ENCODE measurements at regions not wholly inside any gene's neighbourhood (a gene's known extent, or its start where the extent isn't known, plus 50 kb on each side); places are given as distances from the start of the nearest gene placed in this dataset.
A peak's percentile ranks its signal among the peaks of the same experiment; 100 is the strongest.

DNA sequence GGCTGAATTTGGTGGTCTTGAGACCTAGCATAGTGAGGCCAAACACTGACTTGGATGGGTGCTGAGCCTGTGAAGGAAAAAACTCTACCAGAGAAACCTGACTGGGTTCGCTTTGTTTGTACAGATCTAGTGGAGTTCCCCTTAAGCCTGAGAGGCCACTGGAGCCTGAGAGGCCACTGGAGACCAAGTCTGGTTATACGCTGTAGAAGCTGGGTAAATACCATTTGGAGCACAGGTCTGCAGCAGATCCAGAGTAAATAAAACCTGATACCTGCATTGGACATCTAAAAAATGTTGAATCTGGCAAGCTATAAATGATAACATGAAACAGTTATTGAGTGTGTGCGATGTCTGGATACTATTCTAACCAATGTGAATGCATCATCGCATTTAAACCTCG, 104.3 kb upstream of the IGSF1 start:
- Histone ChIP-seq H3K79me2 (ENCODE audit: insufficient read depth, low read depth, low read length) (no peaks in the 10 kb centered on the region), H3K9me2 (ENCODE audit: insufficient read depth, low read length) (no peaks in the 10 kb centered on the region), H3K4me3 (ENCODE audit: low read depth, low read length, poor library complexity, severe bottlenecking) (no peak overlapping the region), H4K20me1 (ENCODE audit: insufficient read depth, low read length) (no peaks in the 10 kb centered on the region), H3K36me3 (ENCODE audit: insufficient read depth, low read length) (no peaks in the 10 kb centered on the region), H3K9me3 (ENCODE audit: low read length) (no peaks in the 10 kb centered on the region), H3K4me1 (ENCODE audit: insufficient read depth, low read length, poor library complexity, severe bottlenecking) (peaks cover 6% of the 10 kb centered on the region), H3K4me2 (ENCODE audit: low read length) (no peak overlapping the region), H2AFZ (ENCODE audit: low read length) (no peak overlapping the region), H3K27ac (ENCODE audit: low read depth, low read length, poor library complexity, severe bottlenecking) (no peak overlapping the region)
- TF ChIP-seq, protein P1, sequence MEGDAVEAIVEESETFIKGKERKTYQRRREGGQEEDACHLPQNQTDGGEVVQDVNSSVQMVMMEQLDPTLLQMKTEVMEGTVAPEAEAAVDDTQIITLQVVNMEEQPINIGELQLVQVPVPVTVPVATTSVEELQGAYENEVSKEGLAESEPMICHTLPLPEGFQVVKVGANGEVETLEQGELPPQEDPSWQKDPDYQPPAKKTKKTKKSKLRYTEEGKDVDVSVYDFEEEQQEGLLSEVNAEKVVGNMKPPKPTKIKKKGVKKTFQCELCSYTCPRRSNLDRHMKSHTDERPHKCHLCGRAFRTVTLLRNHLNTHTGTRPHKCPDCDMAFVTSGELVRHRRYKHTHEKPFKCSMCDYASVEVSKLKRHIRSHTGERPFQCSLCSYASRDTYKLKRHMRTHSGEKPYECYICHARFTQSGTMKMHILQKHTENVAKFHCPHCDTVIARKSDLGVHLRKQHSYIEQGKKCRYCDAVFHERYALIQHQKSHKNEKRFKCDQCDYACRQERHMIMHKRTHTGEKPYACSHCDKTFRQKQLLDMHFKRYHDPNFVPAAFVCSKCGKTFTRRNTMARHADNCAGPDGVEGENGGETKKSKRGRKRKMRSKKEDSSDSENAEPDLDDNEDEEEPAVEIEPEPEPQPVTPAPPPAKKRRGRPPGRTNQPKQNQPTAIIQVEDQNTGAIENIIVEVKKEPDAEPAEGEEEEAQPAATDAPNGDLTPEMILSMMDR (conservative IDR thresholded peaks at IDR 0.05; ENCODE audit: low read length), result no peak
- ChIA-PET POLR2A (no interaction called here), CTCF (ENCODE audit: unreplicated experiment) (no interaction called here)
- intact Hi-C loops (cut with micrococcal nuclease; ENCODE audit: unreplicated experiment), result no loop called here
- no TSS peak for BruUV-seq (replicated peaks)
- no peak for DNase-seq (ENCODE audit: low spot score)

DNA sequence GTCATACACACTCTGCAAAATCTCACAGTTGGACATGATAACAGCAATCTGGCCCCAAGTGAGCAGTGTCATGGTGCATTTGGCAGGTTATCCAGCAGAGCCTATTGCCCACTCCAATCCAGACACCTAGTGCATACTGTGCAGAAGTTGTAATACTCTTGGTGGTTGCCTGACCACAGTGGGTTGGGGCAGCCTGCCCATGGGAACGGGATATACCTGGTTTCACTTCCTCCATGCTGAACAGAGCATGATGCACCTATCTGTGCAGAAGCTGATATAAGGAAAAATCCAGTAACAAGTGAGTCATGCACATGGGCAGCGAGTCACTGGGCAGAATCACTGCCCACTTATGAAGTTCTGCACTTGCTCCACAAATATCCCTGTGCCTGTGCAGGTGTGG, 105.3 kb upstream of the IGSF1 start:
- H3K9me3 ChIP-seq (ENCODE audit: low read length), result no peaks in the 10 kb centered on the region
- peak; percentile 3 for DNase-seq (ENCODE audit: low spot score)
- H2AFZ ChIP-seq (ENCODE audit: low read length), result no peak overlapping the region
- CTCF ChIA-PET (ENCODE audit: unreplicated experiment), result no interaction called here
- peaks cover 6% of the 10 kb centered on the region for H3K4me1 ChIP-seq (ENCODE audit: insufficient read depth, low read length, poor library complexity, severe bottlenecking)
- no peak for TF ChIP-seq EZH2phosphoT487 (IDR thresholded peaks at IDR 0.05; ENCODE audit: borderline replicate concordance, low read depth, low read length)
- TF ChIP-seq, protein P1 (conservative IDR thresholded peaks at IDR 0.05; ENCODE audit: low read length), result no peak
- intact Hi-C loops (cut with micrococcal nuclease; ENCODE audit: unreplicated experiment), result no loop called here
- no peaks in the 10 kb centered on the region for H3K79me2 ChIP-seq (ENCODE audit: insufficient read depth, low read depth, low read length)
- no TSS peak for BruUV-seq (replicated peaks)
- peak overlapping the region; percentile 5; the same call in 1 of the 2 replicates for H3K4me2 ChIP-seq (ENCODE audit: low read length)
- POLR2A ChIA-PET, result no interaction called here
- no peaks in the 10 kb centered on the region for H3K36me3 ChIP-seq (ENCODE audit: insufficient read depth, low read length)
- H3K27ac ChIP-seq (ENCODE audit: low read depth, low read length, poor library complexity, severe bottlenecking), result no peak overlapping the region
- no peaks in the 10 kb centered on the region for H4K20me1 ChIP-seq (ENCODE audit: insufficient read depth, low read length)
- H3K9me2 ChIP-seq (ENCODE audit: insufficient read depth, low read length), result no peaks in the 10 kb centered on the region
- H3K4me3 ChIP-seq (ENCODE audit: low read depth, low read length, poor library complexity, severe bottlenecking), result no peak overlapping the region

DNA sequence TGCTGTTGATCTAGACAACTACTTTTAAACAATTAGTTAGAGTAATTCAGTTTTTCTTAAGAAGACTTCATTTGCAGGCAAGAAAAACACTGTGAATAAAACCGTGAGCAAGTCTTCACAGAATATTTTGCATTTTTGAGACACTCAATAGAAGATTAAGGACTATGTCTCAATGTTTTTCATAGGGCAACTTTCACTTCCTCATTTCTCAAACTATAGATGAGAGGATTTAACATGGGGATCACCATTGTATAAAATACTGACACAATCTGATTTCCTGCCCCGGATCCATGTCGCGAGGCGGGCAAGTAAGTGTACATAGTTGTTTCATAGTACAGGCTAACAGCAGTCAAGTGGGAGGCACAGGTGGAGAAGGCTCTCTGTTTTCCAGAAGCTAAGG, 108.8 kb upstream of the IGSF1 start:
- TF ChIP-seq, protein P1 (conservative IDR thresholded peaks at IDR 0.05; ENCODE audit: low read length), result no peak
- no peak for TF ChIP-seq EZH2phosphoT487 (IDR thresholded peaks at IDR 0.05; ENCODE audit: borderline replicate concordance, low read depth, low read length)
- intact Hi-C loops (cut with micrococcal nuclease; ENCODE audit: unreplicated experiment), result no loop called here
- no peaks in the 10 kb centered on the region for H4K20me1 ChIP-seq (ENCODE audit: insufficient read depth, low read length)
- H3K36me3 ChIP-seq (ENCODE audit: insufficient read depth, low read length), result no peaks in the 10 kb centered on the region
- H3K4me2 ChIP-seq (ENCODE audit: low read length), result no peak overlapping the region
- H3K79me2 ChIP-seq (ENCODE audit: insufficient read depth, low read depth, low read length), result no peaks in the 10 kb centered on the region
- H3K9me2 ChIP-seq (ENCODE audit: insufficient read depth, low read length), result no peaks in the 10 kb centered on the region
- no peaks in the 10 kb centered on the region for H3K9me3 ChIP-seq (ENCODE audit: low read length)
- H3K4me3 ChIP-seq (ENCODE audit: low read depth, low read length, poor library complexity, severe bottlenecking), result no peak overlapping the region
- CTCF ChIA-PET (ENCODE audit: unreplicated experiment), result no interaction called here
- DNase-seq (ENCODE audit: low spot score), result peak; percentile 32
- H2AFZ ChIP-seq (ENCODE audit: low read length), result no peak overlapping the region
- H3K27ac ChIP-seq (ENCODE audit: low read depth, low read length, poor library complexity, severe bottlenecking), result no peak overlapping the region
- POLR2A ChIA-PET, result no interaction called here
- H3K4me1 ChIP-seq (ENCODE audit: insufficient read depth, low read length, poor library complexity, severe bottlenecking), result peaks cover 6% of the 10 kb centered on the region
- BruUV-seq (replicated peaks), result no TSS peak

Data from OCI-LY7 (cell line).